Astrocyte (in vitro differentiated cells and primary cell): ENCODE measurements at regions not wholly inside any gene's neighbourhood (a gene's known extent, or its start where the extent isn't known, plus 50 kb on each side); places are given as distances from the start of the nearest gene placed in this dataset.

Experiments used
- DNase-seq: peaks from one replicate; pipeline ENCODE4 v3.0.0-alpha.2; 2010; ENCODE audit warnings: low read depth
- FAIRE-seq: peaks from 2 replicates; lab custom pipeline; 2011; peaks lifted over from hg19 to GRCh38; lab: Jason Lieb, UNC
- H2AFZ ChIP-seq: 2 replicates; pipeline ENCODE4 v1.6.0; 2012; ENCODE audit warnings: low read depth, low read length, inconsistent platforms
- H3K27ac ChIP-seq: 2 replicates; pipeline ENCODE4 v1.5.1; 2011; ENCODE audit warnings: low read depth, low read length, inconsistent platforms
- H3K27me3 ChIP-seq: 2 replicates; pipeline ENCODE4 v1.6.0; 2011; ENCODE audit warnings: low read length, inconsistent platforms; ENCODE audit not compliant: insufficient read depth
- H3K36me3 ChIP-seq: 2 replicates; pipeline ENCODE4 v1.5.1; 2011; ENCODE audit warnings: low read length, inconsistent platforms; ENCODE audit not compliant: insufficient read depth
- H3K4me1 ChIP-seq: 2 replicates; pipeline ENCODE4 v1.5.1; 2011; ENCODE audit warnings: low read length, inconsistent platforms; ENCODE audit not compliant: insufficient read depth
- H3K4me2 ChIP-seq: 2 replicates; pipeline ENCODE4 v1.6.0; 2012; ENCODE audit warnings: low read length, inconsistent platforms
- H3K4me3 ChIP-seq: 2 replicates; pipeline ENCODE4 v1.5.1; 2011; ENCODE audit warnings: low read depth, mild to moderate bottlenecking, low read length, inconsistent platforms; ENCODE audit not compliant: insufficient read depth
- H3K79me2 ChIP-seq: 2 replicates; pipeline ENCODE4 v1.6.0; 2012; ENCODE audit warnings: mild to moderate bottlenecking, low read length, inconsistent platforms; ENCODE audit not compliant: insufficient read depth
- H3K9ac ChIP-seq: 2 replicates; pipeline ENCODE4 v1.6.0; 2012; ENCODE audit warnings: mild to moderate bottlenecking, low read length, inconsistent platforms
- H3K9me3 ChIP-seq: 2 replicates; pipeline ENCODE4 v1.5.1; 2012; ENCODE audit warnings: low read depth, mild to moderate bottlenecking, low read length, inconsistent platforms; ENCODE audit not compliant: insufficient read depth
- H4K20me1 ChIP-seq: 2 replicates; pipeline ENCODE4 v1.6.0; 2012; ENCODE audit warnings: low read length, inconsistent platforms; ENCODE audit not compliant: insufficient read depth
- H3K27ac Mint-ChIP-seq: one replicate; pipeline ENCODE4 v1.8.0; 2021; ENCODE audit warnings: mild to moderate bottlenecking, mixed read lengths; ENCODE audit not compliant: unreplicated experiment
- H3K27me3 Mint-ChIP-seq: one replicate; pipeline ENCODE4 v1.8.0; 2021; ENCODE audit warnings: low read depth, mixed read lengths; ENCODE audit not compliant: unreplicated experiment
- H3K36me3 Mint-ChIP-seq: one replicate; pipeline ENCODE4 v1.8.0; 2021; ENCODE audit warnings: low read depth, mixed read lengths; ENCODE audit not compliant: unreplicated experiment
- H3K4me1 Mint-ChIP-seq: one replicate; pipeline ENCODE4 v1.8.0; 2021; ENCODE audit warnings: low read depth, mixed read lengths; ENCODE audit not compliant: unreplicated experiment
- H3K4me3 Mint-ChIP-seq: one replicate; pipeline ENCODE4 v1.8.0; 2021; ENCODE audit warnings: mild to moderate bottlenecking, moderate library complexity, mixed read lengths; ENCODE audit not compliant: unreplicated experiment
- H3K9me3 Mint-ChIP-seq: one replicate; pipeline ENCODE4 v1.8.0; 2021; ENCODE audit warnings: mild to moderate bottlenecking, mixed read lengths; ENCODE audit not compliant: unreplicated experiment
- CTCF ChIP-seq: IDR thresholded peaks from 2 replicates; pipeline ENCODE4 v1.5.1; 2011; ENCODE audit warnings: low read depth, mild to moderate bottlenecking, inconsistent platforms, low read length, moderate library complexity; ENCODE audit not compliant: insufficient read depth
- EZH2 ChIP-seq: IDR thresholded peaks from 2 replicates; pipeline ENCODE4 v1.6.1; 2012; ENCODE audit warnings: mild to moderate bottlenecking, low read length, inconsistent platforms; ENCODE audit not compliant: insufficient read depth

GRCh38 chr19:30638889-30639288 lies 266.7 kb downstream of the ZNF536 start:
- H4K20me1 ChIP-seq = no peaks in the 10 kb centered on the region
- H3K4me1 ChIP-seq = no peaks in the 10 kb centered on the region
- H3K36me3 ChIP-seq = no peaks in the 10 kb centered on the region
- H3K27ac ChIP-seq = no peak overlapping the region
- H3K27ac Mint-ChIP-seq = no peak overlapping the region
- H2AFZ ChIP-seq = no peak overlapping the region
- H3K27me3 ChIP-seq = no peaks in the 10 kb centered on the region
- no peak overlapping the region for H3K4me3 ChIP-seq
- H3K4me1 Mint-ChIP-seq = no peaks in the 10 kb centered on the region
- no peaks in the 10 kb centered on the region for H3K36me3 Mint-ChIP-seq
- H3K4me2 ChIP-seq = no peak overlapping the region
- H3K4me3 Mint-ChIP-seq = no peak overlapping the region
- H3K79me2 ChIP-seq = no peaks in the 10 kb centered on the region
- peaks cover 14% of the 10 kb centered on the region for H3K27me3 Mint-ChIP-seq
- DNase-seq (no peak), FAIRE-seq (no peak)
- no peak overlapping the region for H3K9ac ChIP-seq
- TF ChIP-seq EZH2 = no peak
- TF ChIP-seq CTCF = no peak
- H3K9me3 ChIP-seq = peaks cover 3% of the 10 kb centered on the region
- H3K9me3 Mint-ChIP-seq = peaks cover 8% of the 10 kb centered on the region

DNA sequence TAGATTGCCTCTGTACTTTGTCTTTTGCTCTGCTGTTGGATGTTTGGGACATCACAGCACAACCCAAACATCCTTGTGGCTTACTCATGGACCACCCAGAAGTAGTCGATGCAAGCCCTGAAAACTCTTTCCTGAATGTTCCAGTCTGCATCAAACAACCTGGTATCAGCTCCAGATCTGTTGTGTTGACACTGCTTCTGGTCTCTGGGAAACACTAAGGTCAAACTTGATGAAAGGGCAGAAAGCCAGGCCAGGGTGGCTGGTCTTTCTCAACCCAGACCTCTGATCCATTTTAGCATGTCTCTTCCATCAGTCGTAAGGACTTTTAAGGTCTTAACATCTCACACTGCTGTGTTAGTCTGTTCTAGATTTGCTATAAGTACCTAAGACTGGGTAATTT lies 265.7 kb downstream of the ZNF536 start:
- no peaks in the 10 kb centered on the region for H3K36me3 ChIP-seq
- no peak overlapping the region for H3K9ac ChIP-seq
- FAIRE-seq (no peak), DNase-seq (no peak)
- no peak overlapping the region for H2AFZ ChIP-seq
- no peaks in the 10 kb centered on the region for H4K20me1 ChIP-seq
- H3K4me3 ChIP-seq = no peak overlapping the region
- no peak overlapping the region for H3K27ac ChIP-seq
- H3K79me2 ChIP-seq = no peaks in the 10 kb centered on the region
- H3K9me3 ChIP-seq = peaks cover 3% of the 10 kb centered on the region
- no peaks in the 10 kb centered on the region for H3K4me1 ChIP-seq
- Mint-ChIP-seq H3K27ac (no peak overlapping the region), H3K36me3 (no peaks in the 10 kb centered on the region), H3K9me3 (peaks cover 5% of the 10 kb centered on the region), H3K4me1 (no peaks in the 10 kb centered on the region), H3K27me3 (peaks cover 14% of the 10 kb centered on the region), H3K4me3 (no peak overlapping the region)
- TF ChIP-seq CTCF (no peak), EZH2 (no peak)
- no peak overlapping the region for H3K4me2 ChIP-seq
- H3K27me3 ChIP-seq = no peaks in the 10 kb centered on the region

GRCh38 chr19:30634996-30635975 lies 263.1 kb downstream of the ZNF536 start:
- no peak overlapping the region for H3K4me3 Mint-ChIP-seq
- Histone ChIP-seq H3K36me3 (no peaks in the 10 kb centered on the region), H3K4me1 (no peaks in the 10 kb centered on the region), H3K9ac (no peak overlapping the region), H3K9me3 (peaks cover 3% of the 10 kb centered on the region), H3K79me2 (no peaks in the 10 kb centered on the region), H3K4me3 (no peak overlapping the region), H3K27me3 (no peaks in the 10 kb centered on the region), H3K27ac (no peak overlapping the region), H2AFZ (no peak overlapping the region), H3K4me2 (no peak overlapping the region), H4K20me1 (no peaks in the 10 kb centered on the region)
- no peak for TF ChIP-seq EZH2
- no peak for TF ChIP-seq CTCF
- H3K4me1 Mint-ChIP-seq = no peaks in the 10 kb centered on the region
- FAIRE-seq = no peak
- peaks cover 8% of the 10 kb centered on the region for H3K9me3 Mint-ChIP-seq
- DNase-seq = no peak
- no peak overlapping the region for H3K27ac Mint-ChIP-seq
- H3K36me3 Mint-ChIP-seq = no peaks in the 10 kb centered on the region
- H3K27me3 Mint-ChIP-seq = peaks cover 30% of the 10 kb centered on the region
